ENCODE measurements at regions not wholly inside any gene's neighbourhood (a gene's known extent, or its start where the extent isn't known, plus 50 kb on each side); places are given as distances from the start of the nearest gene placed in this dataset.

- TF ChIP-seq FOXP2 (optimal IDR thresholded peaks at IDR 0.05; ENCODE audit: borderline replicate concordance, extremely low read depth, extremely low read length, insufficient read depth) = no peak
- TF ChIP-seq SIN3A (IDR thresholded peaks at IDR 0.05; ENCODE audit: borderline replicate concordance, insufficient read depth, low read length) = no peak
- no peak for TF ChIP-seq POLR2AphosphoS5 (IDR thresholded peaks at IDR 0.05; ENCODE audit: low read depth, low read length)
- TF ChIP-seq TAF1 (IDR thresholded peaks at IDR 0.05; ENCODE audit: borderline replicate concordance, insufficient read depth, low read length) = no peak
- TF ChIP-seq REST (IDR thresholded peaks at IDR 0.05; ENCODE audit: insufficient read depth in 1 of 2, low read depth in 2 of 2, low read length in 2 of 2) = no peak
Observed at GRCh38 chr6:27144740-27145079, 102.8 kb upstream of the PRSS16 start.

GRCh38 chr6:27145731-27146455, 101.6 kb upstream of the PRSS16 start:
- TF ChIP-seq SIN3A (IDR thresholded peaks at IDR 0.05; ENCODE audit: borderline replicate concordance, insufficient read depth, low read length) (no peak), REST (IDR thresholded peaks at IDR 0.05; ENCODE audit: insufficient read depth in 1 of 2, low read depth in 2 of 2, low read length in 2 of 2) (no peak), TAF1 (IDR thresholded peaks at IDR 0.05; ENCODE audit: borderline replicate concordance, insufficient read depth, low read length) (no peak), FOXP2 (optimal IDR thresholded peaks at IDR 0.05; ENCODE audit: borderline replicate concordance, extremely low read depth, extremely low read length, insufficient read depth) (no peak), POLR2AphosphoS5 (IDR thresholded peaks at IDR 0.05; ENCODE audit: low read depth, low read length) (no peak)

GRCh38 chr6:27146706-27147505, 100.6 kb upstream of the PRSS16 start:
- TF ChIP-seq SIN3A (IDR thresholded peaks at IDR 0.05; ENCODE audit: borderline replicate concordance, insufficient read depth, low read length) = no peak
- TF ChIP-seq TAF1 (IDR thresholded peaks at IDR 0.05; ENCODE audit: borderline replicate concordance, insufficient read depth, low read length) = no peak
- TF ChIP-seq POLR2AphosphoS5 (IDR thresholded peaks at IDR 0.05; ENCODE audit: low read depth, low read length) = no peak
- no peak for TF ChIP-seq FOXP2 (optimal IDR thresholded peaks at IDR 0.05; ENCODE audit: borderline replicate concordance, extremely low read depth, extremely low read length, insufficient read depth)
- no peak for TF ChIP-seq REST (IDR thresholded peaks at IDR 0.05; ENCODE audit: insufficient read depth in 1 of 2, low read depth in 2 of 2, low read length in 2 of 2)

GRCh38 chr6:27148404-27148795, 99.1 kb upstream of the PRSS16 start:
- TF ChIP-seq POLR2AphosphoS5 (IDR thresholded peaks at IDR 0.05; ENCODE audit: low read depth, low read length) = no peak
- no peak for TF ChIP-seq FOXP2 (optimal IDR thresholded peaks at IDR 0.05; ENCODE audit: borderline replicate concordance, extremely low read depth, extremely low read length, insufficient read depth)
- no peak for TF ChIP-seq SIN3A (IDR thresholded peaks at IDR 0.05; ENCODE audit: borderline replicate concordance, insufficient read depth, low read length)
- no peak for TF ChIP-seq TAF1 (IDR thresholded peaks at IDR 0.05; ENCODE audit: borderline replicate concordance, insufficient read depth, low read length)
- TF ChIP-seq REST (IDR thresholded peaks at IDR 0.05; ENCODE audit: insufficient read depth in 1 of 2, low read depth in 2 of 2, low read length in 2 of 2) = no peak
